Caki2 (cell line): ENCODE measurements at regions not wholly inside any gene's neighbourhood (a gene's known extent, or its start where the extent isn't known, plus 50 kb on each side); places are given as distances from the start of the nearest gene placed in this dataset.

Experiments used
- DNase-seq: peaks from one replicate; pipeline ENCODE4 v3.0.0-alpha.2; 2015; ENCODE audit warnings: low read depth
- in situ Hi-C: cut with HindIII; loops from 2 replicates; pipeline ENCODE4 v1.10.0; 2016; ENCODE audit warnings: low sequenced_read_pairs, low pct_unique_long_range_greater_than_20kb, mixed read lengths

GRCh38 chr9:89961616-89962341 is 357.0 kb downstream of the GADD45G start:
- in situ Hi-C loops = no loop called here
- DNase-seq = no peak

GRCh38 chr9:89963280-89963679 is 358.5 kb downstream of the GADD45G start:
- in situ Hi-C loops = no loop called here

GRCh38 chr9:89967527-89967926 is 362.7 kb downstream of the GADD45G start:
- no peak for DNase-seq
- in situ Hi-C loops = no loop called here

More at GRCh38 chr9:89963280-89963679, 358.5 kb downstream of the GADD45G start:
- no peak for DNase-seq

- DNase-seq = no peak
- in situ Hi-C loops = no loop called here
Measured at GRCh38 chr9:89969156-89969675, 364.4 kb downstream of the GADD45G start.

- in situ Hi-C loops = no loop called here
- peak; percentile 6 for DNase-seq
Measured at GRCh38 chr9:89969881-89970639, 365.2 kb downstream of the GADD45G start.

- DNase-seq = no peak
- in situ Hi-C loops = no loop called here
Measured at GRCh38 chr9:89970701-89971100, 365.9 kb downstream of the GADD45G start.

- DNase-seq = no peak
- in situ Hi-C loops = no loop called here
Measured at GRCh38 chr9:89972535-89972934, 367.7 kb downstream of the GADD45G start.

GRCh38 chr9:89974582-89974981 is 369.8 kb downstream of the GADD45G start:
- in situ Hi-C loops = no loop called here

GRCh38 chr9:89975024-89975423 is 370.2 kb downstream of the GADD45G start:
- no peak for DNase-seq
- in situ Hi-C loops = no loop called here

More at GRCh38 chr9:89974582-89974981, 369.8 kb downstream of the GADD45G start:
- DNase-seq = no peak

- in situ Hi-C loops = no loop called here
- DNase-seq = no peak
Measured at GRCh38 chr9:89975630-89976029, 370.8 kb downstream of the GADD45G start.

- in situ Hi-C loops = no loop called here
- no peak for DNase-seq
Measured at GRCh38 chr9:89978185-89978584, 373.4 kb downstream of the GADD45G start.

- no peak for DNase-seq
- in situ Hi-C loops = no loop called here
Measured at GRCh38 chr9:89980600-89980999, 375.8 kb downstream of the GADD45G start.

- in situ Hi-C loops = no loop called here
- no peak for DNase-seq
Measured at GRCh38 chr9:89982016-89982415, 377.2 kb downstream of the GADD45G start.

- no peak for DNase-seq
- in situ Hi-C loops = no loop called here
Measured at GRCh38 chr9:89983411-89983810, 378.6 kb downstream of the GADD45G start.

- no peak for DNase-seq
- in situ Hi-C loops = no loop called here
Measured at GRCh38 chr9:89984214-89984613, 379.4 kb downstream of the GADD45G start.

- in situ Hi-C loops = no loop called here
- no peak for DNase-seq
Measured at GRCh38 chr9:89985068-89985467, 380.3 kb downstream of the GADD45G start.

GRCh38 chr9:89986190-89986589 is 381.4 kb downstream of the GADD45G start:
- in situ Hi-C loops = no loop called here
- no peak for DNase-seq

GRCh38 chr9:89988458-89988857 is 383.6 kb downstream of the GADD45G start:
- in situ Hi-C loops = no loop called here
- no peak for DNase-seq

- in situ Hi-C loops = no loop called here
- DNase-seq = no peak
Measured at GRCh38 chr9:89991204-89991790, 386.5 kb downstream of the GADD45G start.
